ENCODE measurements at regions not wholly inside any gene's neighbourhood (a gene's known extent, or its start where the extent isn't known, plus 50 kb on each side); places are given as distances from the start of the nearest gene placed in this dataset.

DNA sequence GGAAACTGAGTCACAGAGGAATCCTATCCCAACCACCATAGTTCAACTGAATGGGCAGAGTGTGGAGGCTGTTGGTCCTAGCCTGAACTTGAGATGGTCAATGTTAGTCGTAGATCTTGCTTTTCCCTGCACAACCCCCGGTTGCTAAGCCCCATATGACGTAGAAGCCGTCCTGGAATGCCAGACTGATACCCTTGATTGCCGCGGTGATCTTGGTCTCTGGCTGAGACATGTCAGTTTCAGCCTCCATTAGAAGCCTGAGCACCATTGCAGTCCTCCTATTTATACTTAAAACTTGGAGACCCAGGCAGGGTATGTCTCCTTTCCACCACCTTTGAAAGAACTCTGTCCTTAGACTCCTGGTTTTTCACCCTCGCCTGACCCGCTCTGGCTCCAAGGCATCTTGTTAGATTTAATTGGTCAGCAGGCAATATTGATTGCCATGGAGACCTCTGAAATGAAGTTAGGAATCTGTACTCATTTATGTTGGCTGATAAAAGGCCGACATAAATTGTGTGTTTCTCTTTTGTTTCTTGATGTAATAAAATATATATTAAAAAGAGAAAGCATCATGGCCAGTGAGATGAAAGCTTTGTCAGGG lies 53.4 kb downstream of the RPLP1 start:
- peak; percentile 26 for DNase-seq (ENCODE audit: low spot score)

DNA sequence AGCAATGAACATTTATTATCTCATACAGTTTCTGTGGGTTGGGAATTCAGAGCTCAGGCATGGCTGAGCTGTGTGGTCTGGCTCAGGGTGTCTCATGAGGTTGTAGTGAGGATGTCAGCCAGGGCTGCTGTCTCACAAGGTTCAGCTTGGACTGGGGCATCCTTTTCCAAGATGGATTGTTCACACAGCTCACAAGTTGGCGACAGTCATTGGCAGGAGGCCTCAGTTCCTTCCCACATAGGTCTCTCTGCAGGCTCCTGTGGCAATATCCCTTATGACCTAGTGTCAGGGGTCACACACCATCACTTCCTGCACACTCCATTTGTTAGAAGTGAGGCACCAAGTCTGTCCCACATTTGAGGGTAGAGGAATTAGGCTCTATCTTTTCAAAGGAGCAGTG lies 56.0 kb downstream of the RPLP1 start:
- peak; percentile 42 for DNase-seq (ENCODE audit: low spot score)

DNA sequence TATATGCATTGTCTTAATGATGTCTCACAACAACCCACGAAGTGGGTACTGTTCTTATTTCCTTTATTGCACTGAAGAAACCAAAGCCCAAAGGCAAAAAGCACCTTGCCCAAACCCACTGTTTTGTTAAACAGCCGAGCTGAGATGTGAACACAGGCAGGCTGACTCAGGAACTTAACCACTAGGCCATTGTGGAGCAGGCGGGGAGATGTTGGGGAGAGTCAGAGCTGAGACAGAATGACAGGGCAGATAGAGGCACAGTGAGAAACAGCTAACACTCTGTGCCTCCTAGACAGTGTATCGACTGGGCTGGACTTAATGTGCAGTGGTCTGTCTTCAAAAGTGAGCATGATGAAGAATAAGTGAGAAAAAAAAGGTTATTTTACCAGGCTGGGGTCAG lies 56.5 kb downstream of the RPLP1 start:
- DNase-seq (ENCODE audit: low spot score): no peak

DNA sequence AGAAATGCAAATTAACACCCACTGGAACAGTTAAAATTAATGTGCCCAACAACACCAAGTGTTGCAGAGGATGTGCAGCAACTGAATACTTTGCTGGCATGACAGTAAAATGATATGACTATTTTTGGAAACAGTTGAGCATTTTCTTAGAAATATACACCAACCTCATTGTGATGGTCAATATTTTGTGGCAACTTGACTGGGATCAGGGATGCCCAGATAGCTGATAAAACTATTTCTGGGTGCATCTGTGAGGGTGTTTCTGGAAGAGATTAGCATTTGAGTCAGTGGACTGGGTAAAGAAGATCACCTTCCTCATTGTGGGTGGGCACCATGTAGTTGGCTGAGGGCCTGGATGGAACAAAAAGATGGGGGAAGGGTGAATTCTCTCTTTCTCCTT lies 57.9 kb downstream of the RPLP1 start:
- no peak for DNase-seq (ENCODE audit: low spot score)

DNA sequence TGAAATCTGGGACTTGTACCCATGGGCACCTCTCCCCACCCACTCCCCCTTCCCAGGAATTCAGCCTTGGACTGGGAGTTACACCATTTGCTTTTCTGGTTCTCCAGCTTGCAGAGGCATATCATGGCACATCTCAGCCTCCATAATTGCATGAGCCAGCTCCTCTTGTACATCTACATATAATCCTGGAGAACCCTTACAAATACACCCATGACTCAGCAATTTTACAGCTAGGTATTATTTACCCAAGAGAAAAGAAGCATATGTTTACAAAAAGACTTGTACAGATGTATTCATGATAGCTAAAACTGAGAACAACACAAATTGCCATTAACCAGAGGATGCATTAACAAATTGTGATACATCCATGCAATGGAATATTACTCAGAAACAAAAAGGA lies 58.4 kb downstream of the RPLP1 start:
- no peak for DNase-seq (ENCODE audit: low spot score)

DNA sequence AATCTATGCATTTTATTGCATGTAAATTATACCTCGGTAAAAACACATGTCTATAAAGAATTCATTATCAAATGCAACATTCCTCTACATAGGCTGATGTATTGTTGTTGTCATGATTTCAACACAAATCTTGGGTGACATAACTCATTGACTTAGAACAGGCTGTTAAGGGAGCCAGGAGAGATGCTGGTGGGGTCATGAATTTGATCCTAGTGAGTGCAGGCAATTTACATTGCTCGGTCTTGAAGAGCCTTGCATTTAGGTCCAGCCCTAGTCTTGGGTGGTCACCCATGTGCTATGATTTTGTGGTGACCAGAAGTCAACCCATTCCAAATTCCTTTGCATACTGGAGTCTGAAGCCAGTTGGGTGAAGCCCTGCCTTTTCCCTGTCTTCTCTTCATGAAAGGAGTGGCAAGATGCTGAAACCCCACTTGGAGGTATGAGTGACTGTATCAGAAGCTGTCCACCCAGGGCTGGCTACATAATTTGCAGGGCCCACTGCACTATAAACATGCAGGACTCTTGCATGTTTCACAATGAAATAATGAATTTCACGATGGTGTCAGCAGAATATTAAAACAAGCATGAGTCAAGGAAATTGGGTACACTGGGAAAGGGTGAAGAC lies 59.2 kb downstream of the RPLP1 start:
- DNase-seq (ENCODE audit: low spot score): no peak

DNA sequence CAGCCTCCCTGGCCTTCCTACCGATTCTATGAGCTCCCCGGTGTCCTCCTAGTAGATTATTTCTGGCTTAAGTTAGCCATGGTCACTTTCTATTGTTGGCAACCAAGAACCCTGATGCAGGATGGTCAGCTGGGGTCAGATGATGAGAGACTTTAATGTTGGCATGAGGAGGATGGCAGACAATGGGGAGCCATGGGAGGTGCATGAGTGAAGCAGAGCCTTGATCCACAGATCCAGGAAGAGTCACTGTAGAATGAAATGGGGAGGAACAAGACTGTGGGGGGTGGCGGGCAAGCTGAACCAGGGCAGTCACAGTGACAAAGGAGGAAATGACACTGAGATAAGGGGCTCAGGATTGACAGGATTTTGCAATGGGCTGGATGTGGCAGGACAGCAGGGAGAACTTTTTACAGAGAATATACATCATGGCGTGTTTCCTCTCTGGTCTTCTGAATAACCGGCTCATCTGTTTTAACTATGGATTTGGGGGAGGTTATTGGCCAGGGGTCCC lies 60.9 kb downstream of the RPLP1 start:
- no peak for DNase-seq (ENCODE audit: low spot score)

DNA sequence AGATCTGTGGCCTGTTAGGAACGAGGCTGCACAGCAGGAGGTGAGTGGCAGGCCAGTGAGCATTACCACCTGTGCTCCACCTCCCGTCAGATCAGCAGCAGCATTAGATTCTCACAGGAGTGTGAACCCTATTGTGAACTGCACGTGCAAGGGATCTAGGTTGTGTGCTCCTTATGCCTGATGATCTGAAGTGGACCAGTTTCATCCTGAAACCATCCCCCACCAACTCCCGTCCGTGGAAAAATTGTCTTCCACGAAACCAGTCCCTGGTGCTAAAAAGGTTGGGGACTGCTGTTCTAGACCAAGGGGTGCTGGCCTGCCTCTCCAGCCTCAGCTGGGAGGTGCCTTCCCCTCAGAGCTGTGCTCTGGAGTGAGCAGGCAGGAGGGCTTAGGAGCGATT lies 61.4 kb downstream of the RPLP1 start:
- no peak for DNase-seq (ENCODE audit: low spot score)

DNA sequence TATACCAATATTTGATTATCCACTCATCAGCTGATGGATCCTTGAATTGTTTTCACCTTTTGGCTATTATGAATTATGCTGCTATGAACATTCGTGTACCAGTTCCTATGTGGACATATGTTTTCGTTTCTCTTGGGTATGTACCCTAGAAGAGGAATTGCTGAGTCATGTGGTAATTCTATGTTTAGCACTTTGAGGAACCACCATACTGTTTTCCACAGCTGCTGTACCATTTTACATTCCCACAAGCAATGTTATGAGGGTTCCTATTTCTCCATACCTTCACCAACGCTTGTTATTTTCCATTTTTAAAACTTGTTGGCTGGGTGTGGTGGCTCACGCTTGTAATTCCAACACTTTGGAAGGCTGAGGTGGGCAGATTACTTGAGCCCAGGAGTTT lies 62.9 kb downstream of the RPLP1 start:
- no peak for DNase-seq (ENCODE audit: low spot score)

DNA sequence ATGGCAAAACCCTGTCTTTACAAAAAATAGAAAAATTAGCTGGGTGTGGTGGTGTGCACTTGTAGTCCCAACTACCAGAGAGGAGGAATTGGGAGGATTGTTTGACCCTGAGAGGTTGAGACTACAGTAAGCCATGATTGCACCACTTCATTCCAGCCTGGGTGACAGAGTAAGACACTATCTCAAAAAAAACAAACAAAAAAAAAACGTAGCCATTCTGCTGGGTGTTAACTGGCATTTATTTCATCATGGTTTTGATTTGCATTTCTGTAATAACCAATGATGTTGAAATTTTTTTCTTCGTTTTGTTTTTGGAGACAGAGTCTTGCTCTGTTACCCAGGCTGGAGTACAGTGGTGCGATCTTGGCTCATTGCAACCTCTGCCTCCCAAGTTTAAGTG lies 63.3 kb downstream of the RPLP1 start:
- no peak for DNase-seq (ENCODE audit: low spot score)

DNA sequence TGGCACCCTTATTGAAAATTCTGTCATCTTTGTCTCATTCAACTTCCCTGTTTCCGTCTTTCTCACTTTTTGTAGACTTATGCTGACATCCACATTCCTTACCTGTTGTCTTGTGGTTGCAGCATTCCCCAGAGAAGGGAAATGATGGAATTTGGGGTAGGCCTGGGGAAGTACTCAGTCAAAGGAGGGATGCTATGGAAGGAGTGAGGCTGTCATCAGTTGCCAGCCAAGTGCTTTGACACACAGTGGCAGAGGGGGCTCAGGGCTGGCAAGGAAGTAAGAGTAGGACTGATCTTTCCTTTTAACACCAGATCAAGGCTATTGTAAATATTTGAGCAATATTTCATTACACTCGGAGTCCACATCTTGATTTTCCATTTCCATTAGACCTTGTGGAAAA lies 64.4 kb downstream of the RPLP1 start:
- DNase-seq (ENCODE audit: low spot score): no peak

DNA sequence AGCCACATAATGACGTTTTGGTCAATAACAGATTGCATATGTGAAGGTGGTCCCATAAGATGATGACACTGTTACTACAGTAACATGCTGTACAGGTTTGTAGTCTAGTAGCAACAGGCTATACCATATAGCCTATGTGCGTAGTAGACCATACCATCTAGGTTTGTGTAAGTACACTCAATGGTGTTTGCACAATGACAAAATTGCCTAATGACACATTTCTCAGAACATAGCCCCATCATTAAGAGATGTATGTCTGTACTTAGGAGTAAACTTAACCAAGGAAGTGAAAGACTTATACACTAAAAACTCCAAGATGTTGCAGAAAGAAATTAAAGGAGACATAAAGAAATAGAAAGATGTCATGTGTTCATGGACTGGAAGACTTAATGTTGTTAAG lies 66.2 kb downstream of the RPLP1 start:
- DNase-seq (ENCODE audit: low spot score): no peak

DNA sequence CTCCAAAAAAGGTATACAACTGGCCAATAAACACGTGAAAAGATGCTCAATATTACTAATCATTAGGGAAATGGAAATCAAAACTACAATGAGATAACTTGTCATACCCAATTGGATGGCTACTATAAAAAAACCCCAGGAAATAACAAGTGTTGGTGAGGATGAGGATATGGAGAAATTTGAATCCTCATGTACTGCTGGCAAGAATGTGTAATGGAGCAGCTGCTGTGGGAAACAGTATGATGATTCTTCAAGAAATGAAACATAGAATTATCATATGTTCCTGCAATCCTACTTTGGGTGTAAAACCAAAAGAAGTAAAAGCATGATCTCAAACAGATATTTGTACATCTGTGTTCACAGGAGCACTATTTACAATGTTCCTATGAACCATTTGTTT lies 67.4 kb downstream of the RPLP1 start:
- no peak for DNase-seq (ENCODE audit: low spot score)

DNA sequence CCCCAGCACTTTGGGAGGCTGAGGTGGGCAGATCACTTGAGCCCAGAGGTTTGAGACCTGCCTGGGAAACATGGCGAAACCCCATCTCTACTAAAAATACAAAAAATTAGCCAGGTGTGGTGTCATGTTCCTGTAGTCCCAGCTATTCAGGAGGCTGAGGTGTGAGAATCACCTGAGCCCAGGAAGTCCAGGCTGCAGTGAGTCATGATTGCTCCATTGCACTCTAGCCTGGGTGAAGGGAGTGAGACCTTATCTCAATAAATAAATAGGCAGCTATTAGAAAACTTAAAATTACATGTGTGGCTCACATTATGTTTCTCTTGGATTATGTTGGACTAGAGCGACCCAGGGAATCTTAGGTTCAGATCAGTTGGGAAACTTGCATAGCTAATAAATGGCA lies 69.7 kb downstream of the RPLP1 start:
- no peak for DNase-seq (ENCODE audit: low spot score)

DNA sequence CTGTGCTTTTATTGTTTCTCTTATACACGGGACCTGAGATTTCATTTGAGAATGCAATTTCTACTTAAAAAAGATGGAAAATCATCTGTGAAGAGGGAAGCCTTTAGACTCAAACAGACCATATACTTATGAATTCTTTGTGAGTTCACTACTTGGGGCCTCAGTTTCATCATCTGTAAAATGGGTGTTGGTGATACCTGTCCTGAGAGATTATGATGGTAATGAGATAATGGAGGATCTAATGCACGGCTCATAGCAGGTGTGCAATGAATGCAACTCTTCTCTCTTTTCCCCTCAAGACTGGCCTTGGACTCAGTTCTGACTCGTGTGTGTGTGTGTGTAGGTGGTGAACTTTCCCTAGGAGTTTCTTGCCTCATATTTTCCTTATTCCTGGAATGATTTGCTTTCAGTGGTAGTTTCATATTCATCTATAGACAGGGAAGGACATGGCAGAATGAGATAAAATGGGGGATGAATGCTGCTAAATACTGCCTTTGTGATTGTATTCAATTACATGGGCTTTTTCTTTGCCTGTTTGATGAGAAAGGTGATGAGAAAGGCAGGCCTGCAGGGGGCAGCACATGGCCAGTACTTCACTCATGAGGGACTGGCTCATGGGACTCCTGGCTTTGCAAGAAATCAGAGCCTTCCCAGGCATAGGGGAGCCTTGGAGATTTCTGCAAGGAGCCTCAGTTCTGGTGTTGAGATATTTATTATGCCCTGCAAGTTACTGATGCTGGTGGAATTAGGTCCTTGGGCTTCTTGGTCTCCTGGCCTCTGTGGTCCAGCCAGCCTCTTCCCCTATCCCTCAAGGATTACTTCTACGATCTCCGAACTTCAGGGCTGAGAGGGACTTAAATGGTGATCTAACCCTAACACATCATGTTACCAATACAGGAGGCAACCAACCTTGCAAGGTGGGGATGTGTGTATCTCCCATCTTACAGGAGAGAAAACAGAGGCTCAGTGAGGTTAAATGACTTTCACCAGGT lies 70.7 kb downstream of the RPLP1 start:
- peak; percentile 84 for DNase-seq (ENCODE audit: low spot score)

DNA sequence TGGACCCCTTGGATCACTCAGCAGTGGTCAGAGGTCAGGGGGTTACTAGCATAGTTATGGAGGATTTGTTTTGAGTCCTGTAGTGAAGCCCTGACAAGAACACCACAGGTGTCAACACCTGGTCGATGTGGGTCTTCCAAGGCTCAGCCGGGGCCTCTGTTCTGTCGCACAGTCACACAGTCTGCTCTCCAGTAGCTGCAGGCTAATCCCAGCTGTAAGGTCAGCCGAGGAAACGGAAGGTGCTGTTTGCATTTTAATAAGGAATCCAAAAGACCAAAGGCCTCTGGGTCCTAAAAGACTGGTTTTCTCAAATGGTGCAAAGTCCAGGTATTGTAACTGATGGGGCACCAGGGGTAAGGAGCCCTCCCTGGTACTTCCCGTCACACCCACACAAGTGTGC lies 71.7 kb downstream of the RPLP1 start:
- no peak for DNase-seq (ENCODE audit: low spot score)

DNA sequence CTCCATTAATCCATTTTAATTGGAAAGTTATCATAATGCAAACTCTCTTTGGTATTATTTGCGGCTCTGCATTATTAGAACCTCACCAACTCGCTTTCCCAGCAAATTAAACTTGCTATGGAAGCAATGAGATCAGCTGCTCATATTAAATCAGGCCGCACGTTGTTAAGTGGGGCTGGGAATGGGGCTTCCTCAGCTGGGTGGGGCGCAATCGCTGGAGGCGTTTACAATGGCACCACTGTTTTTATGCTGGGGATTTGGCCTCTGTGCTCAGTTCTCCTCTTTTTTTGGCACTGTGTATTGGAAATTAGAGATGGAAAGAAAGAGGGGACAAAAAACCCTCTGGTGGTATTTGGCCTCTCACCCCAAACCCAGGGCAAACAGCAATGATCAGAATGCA lies 72.2 kb downstream of the RPLP1 start:
- DNase-seq (ENCODE audit: low spot score): no peak

DNA sequence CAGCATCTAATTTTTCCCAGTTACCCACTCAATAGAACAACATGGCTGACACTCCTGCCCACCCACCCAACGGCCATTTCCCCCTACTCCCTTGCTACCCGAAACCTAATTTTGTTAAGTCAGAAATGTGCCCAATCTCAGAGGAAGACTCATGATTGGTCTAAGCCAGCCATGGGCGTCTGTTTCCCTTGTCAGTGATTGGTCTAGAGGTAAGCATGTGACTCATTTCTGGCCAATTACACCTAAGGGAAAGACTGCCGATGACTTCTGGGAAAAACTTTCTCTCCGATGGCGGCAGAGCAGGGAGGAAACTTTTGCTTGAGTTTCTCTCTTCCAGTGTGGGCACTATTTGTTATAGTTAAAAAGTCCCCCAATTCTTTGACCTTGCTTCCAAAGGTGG lies 72.9 kb downstream of the RPLP1 start:
- no peak for DNase-seq (ENCODE audit: low spot score)

DNA sequence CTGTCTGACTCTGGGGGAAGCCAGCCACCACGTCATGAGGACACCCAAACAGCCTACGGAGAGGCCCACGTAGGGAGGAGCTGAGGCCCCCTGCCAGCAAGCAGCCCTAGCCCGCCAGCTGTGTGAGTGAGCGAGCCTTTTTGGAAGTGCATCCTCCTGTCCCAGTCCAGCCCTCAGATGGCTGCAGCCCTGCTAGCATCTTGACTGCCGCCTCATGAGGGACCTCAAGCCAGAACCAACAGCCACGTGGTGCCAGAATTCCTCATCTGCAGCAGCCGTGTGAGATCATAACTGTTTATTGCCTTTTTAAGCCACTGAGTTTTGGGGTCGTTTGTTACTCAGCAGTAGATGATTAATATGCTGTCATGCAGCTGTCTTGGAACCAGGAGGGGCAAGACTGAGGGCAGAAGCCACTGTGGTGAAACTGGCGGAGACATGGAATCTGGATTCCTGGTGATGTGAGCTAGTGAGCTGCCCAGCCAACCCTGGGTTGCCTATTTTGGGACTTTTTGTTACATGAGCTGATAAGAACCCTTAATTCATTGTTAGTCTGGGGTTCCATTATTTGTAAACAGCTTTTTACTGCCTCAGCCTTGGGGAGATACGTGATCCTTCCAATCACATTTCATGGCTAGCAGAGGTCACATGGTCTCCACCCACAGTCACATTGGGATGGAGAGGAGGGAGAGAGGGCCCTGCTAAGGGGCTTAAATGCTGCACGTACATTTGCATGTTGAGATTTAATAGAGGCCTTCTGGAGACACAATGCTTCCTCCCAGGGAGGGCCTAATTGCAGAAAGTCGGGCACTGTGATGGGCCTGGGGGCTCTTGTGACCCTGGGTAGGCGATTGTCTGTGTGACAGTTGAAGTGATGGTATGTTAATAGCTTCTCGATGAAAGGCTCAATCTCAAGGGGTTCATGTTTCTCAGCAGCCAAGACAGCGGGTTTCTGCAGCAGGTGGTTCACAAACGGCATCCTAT lies 73.8 kb downstream of the RPLP1 start:
- no peak for DNase-seq (ENCODE audit: low spot score)

DNA sequence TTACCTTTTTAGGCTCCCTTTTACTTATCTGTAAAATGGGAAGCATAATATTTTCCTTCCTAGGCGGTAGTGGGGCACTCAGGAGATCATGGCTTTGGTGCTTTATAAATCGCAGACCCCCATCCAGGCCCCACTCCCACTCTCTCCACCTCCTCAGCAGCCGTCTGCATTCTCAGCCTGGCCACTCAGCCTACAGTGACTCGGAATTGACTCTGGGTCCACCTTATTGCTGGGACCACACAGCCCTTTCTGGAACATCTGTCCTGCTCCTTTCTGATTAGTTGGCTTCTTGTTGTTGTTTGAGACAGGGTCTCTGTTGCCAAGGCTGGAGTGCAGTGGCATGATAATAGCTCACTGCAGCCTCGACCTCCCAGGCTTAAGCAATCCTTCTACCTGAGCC lies 76.5 kb downstream of the RPLP1 start:
- DNase-seq (ENCODE audit: low spot score): no peak

DNA sequence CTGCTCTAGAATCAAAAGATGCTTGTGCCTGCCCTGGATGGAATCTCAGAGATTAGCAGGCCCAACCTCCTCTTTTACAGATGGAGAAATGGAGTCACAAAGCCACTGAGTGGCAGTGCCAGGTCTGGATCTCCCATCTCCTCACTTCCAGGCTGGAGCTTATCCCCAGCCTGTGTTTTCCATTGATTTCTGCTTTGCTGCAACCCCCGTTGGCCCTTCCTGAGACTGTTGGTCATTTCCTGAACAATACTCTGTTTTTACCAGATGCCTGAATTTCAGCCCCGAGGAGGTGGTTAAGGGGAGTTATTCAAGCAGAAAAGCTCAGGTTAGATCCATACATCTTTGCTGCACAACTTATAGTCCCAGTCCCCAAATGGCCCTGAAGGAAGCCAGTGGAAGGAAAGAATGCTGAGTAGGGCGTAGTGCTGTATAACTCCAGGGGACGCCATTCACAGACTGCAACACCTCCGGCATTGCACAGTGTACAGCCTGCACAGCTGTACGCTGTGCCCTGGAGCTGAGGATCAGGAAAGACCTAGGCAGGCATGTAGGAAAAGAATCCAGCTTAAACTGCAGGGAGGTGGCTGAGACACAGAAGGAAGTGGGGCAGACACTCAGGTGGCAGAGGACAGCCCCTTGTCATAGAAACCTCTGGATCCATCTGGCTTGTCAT lies 77.5 kb downstream of the RPLP1 start:
- no peak for DNase-seq (ENCODE audit: low spot score)

Measured in left forelimb (tissue), 1 donor.